ENCODE measurements at regions not wholly inside any gene's neighbourhood (a gene's known extent, or its start where the extent isn't known, plus 50 kb on each side); places are given as distances from the start of the nearest gene placed in this dataset.

- TF ChIP-seq CHD2 (IDR thresholded peaks at IDR 0.05; ENCODE audit: low read depth, low read length) (no peak), ZNF197 (CRISPR knock-in tag; IDR thresholded peaks at IDR 0.05; ENCODE audit: low read depth) (no peak), SPI1 (IDR thresholded peaks at IDR 0.05; ENCODE audit: borderline replicate concordance, low read depth, low read length) (no peak), NR1H2 (CRISPR knock-in tag; IDR thresholded peaks at IDR 0.05) (no peak), ELK1 (CRISPR knock-in tag; IDR thresholded peaks at IDR 0.05) (no peak), FOSL1 (tag; conservative IDR thresholded peaks at IDR 0.05) (no peak), RCOR1 (IDR thresholded peaks at IDR 0.05; ENCODE audit: borderline replicate concordance in 1 of 2, low read depth in 2 of 2, low read length in 2 of 2) (no peak), DDX20 (tag; IDR thresholded peaks at IDR 0.05; ENCODE audit: low read depth) (no peak), CREM (IDR thresholded peaks at IDR 0.05; ENCODE audit: low read depth) (no peak), CEBPB (tag; IDR thresholded peaks at IDR 0.05) (no peak)
These were observed 74.3 kb upstream of the CD5L start for GRCh38 chr1:157915859-157916258.
